A549 (cell line): ENCODE measurements at regions not wholly inside any gene's neighbourhood (a gene's known extent, or its start where the extent isn't known, plus 50 kb on each side); places are given as distances from the start of the nearest gene placed in this dataset.

ENCODE experiments used
- ATAC-seq, 2 experiments: fragments of 200-7000 bp in 1 of 2; fragments of >200 bp in 1 of 2; cut with Nextera tagmentation in 1 of 2; cut with Tn5 transposase in 1 of 2; 3 replicates each; pipeline versions ENCODE4 v1.8.0 to v1.9.1; 2018 to 2020; ENCODE audit warnings: mild to moderate bottlenecking in 1 of 2, moderate library complexity in 1 of 2
- CTCF ChIA-PET: fragments of 300-600 bp; sonication (Branson Sonifier 250); formaldehyde crosslinking; extraction: SDS; loops from one replicate; lab custom pipeline; 2021; ENCODE audit warnings: antibody characterized with exemption, inconsistent platforms; lab: Yijun Ruan, JAX
- POLR2A ChIA-PET: fragments of 350-600 bp; formaldehyde crosslinking; extraction: SDS; loops from one replicate; lab custom pipeline; 2021; ENCODE audit warnings: antibody characterized with exemption, inconsistent platforms; lab: Yijun Ruan, JAX
- DNase-seq, 2 experiments: peaks; one replicate each; pipeline versions ENCODE4 v3.0.0 to v3.0.0-alpha.2; 2011 to 2016; ENCODE audit warnings: low read depth in 1 of 2, low spot score in 1 of 2
- FAIRE-seq: peaks from 2 replicates; lab custom pipeline; 2011; peaks lifted over from hg19 to GRCh38; lab: Jason Lieb, UNC
- H3K27ac ChIP-seq, 2 experiments: fragments of >200 bp; sonication (Bioruptor Twin); formaldehyde crosslinking; 3 replicates each; pipeline ENCODE4 v1.5.1; 2016 to 2017
- H3K4me1 ChIP-seq: fragments of >200 bp; sonication (Bioruptor Twin); formaldehyde crosslinking; 3 replicates; pipeline ENCODE4 v1.6.1; 2016
- H3K4me2 ChIP-seq: fragments of >200 bp; sonication (Bioruptor Twin); formaldehyde crosslinking; 3 replicates; pipeline ENCODE4 v1.6.1; 2016
- H3K4me3 ChIP-seq: fragments of >200 bp; sonication (Bioruptor Twin); formaldehyde crosslinking; 3 replicates; pipeline ENCODE4 v1.5.1; 2016
- H3K9me3 ChIP-seq: fragments of >200 bp; sonication (Bioruptor Twin); formaldehyde crosslinking; 3 replicates; pipeline ENCODE4 v1.6.1; 2016
- BHLHE40 ChIP-seq: IDR thresholded peaks from 2 replicates; pipeline ENCODE4 v1.6.1; 2012; ENCODE audit warnings: low read depth, low read length, inconsistent platforms
- CEBPB ChIP-seq, 2 experiments: fragments of >200 bp in 1 of 2; sonication (Bioruptor Twin) in 1 of 2; formaldehyde crosslinking in 1 of 2; IDR thresholded peaks; 2 replicates each; pipeline ENCODE4 v1.6.1; 2012 to 2016
- CHD4 ChIP-seq: fragments of 200-600 bp; sonication (generic); IDR thresholded peaks from 2 replicates; pipeline ENCODE4 v1.6.1; 2016; ENCODE audit warnings: antibody characterized with exemption, mild to moderate bottlenecking, borderline replicate concordance
- EP300 ChIP-seq, 2 experiments: fragments of >200 bp; sonication (Bioruptor Twin); formaldehyde crosslinking; IDR thresholded peaks; 2 replicates in 1 of 2; 3 replicates in 1 of 2; pipeline ENCODE4 v1.6.1; 2016 to 2017
- ESRRA ChIP-seq: fragments of 150-350 bp; IDR thresholded peaks from 2 replicates; pipeline ENCODE4 v1.6.1; 2014; ENCODE audit warnings: mild to moderate bottlenecking, low read length, borderline replicate concordance
- FOXS1 ChIP-seq: fragments of 250-450 bp; sonication (Bioruptor Pico); IDR thresholded peaks from 2 replicates; pipeline ENCODE4 v1.5.0; 2020; ENCODE audit warnings: mild to moderate bottlenecking, moderate library complexity
- GATA3 ChIP-seq: IDR thresholded peaks from 2 replicates; pipeline ENCODE4 v1.6.1; 2012; ENCODE audit warnings: borderline replicate concordance
- HDAC2 ChIP-seq: fragments of 200-600 bp; sonication (generic); IDR thresholded peaks from 2 replicates; pipeline ENCODE4 v1.6.1; 2016
- HEYL ChIP-seq: fragments of 250-450 bp; sonication (Bioruptor Pico); IDR thresholded peaks from 2 replicates; pipeline ENCODE4 v1.8.0; 2021; ENCODE audit warnings: mild to moderate bottlenecking, moderate library complexity
- HOXA7 ChIP-seq: fragments of 250-450 bp; sonication (Bioruptor Pico); IDR thresholded peaks from 2 replicates; pipeline ENCODE4 v1.5.0; 2020; ENCODE audit warnings: mild to moderate bottlenecking, moderate library complexity
- JUN ChIP-seq, 2 experiments: fragments of >200 bp; sonication (Bioruptor Twin); formaldehyde crosslinking; IDR thresholded peaks; 2 replicates in 1 of 2; 3 replicates in 1 of 2; pipeline ENCODE4 v1.6.1; 2016 to 2017
- KDM5A ChIP-seq: fragments of 200-600 bp; sonication (generic); IDR thresholded peaks from 2 replicates; pipeline ENCODE4 v1.6.1; 2016; ENCODE audit warnings: antibody characterized with exemption, mild to moderate bottlenecking
- MAFK ChIP-seq: fragments of 450-650 bp; IDR thresholded peaks from 2 replicates; pipeline ENCODE4 v1.6.1; 2014; ENCODE audit not compliant: partially characterized antibody
- MAZ ChIP-seq: fragments of 150-350 bp; IDR thresholded peaks from 2 replicates; pipeline ENCODE4 v1.6.1; 2014; ENCODE audit warnings: antibody characterized with exemption, low read depth, low read length, borderline replicate concordance
- NFE2L2 ChIP-seq: fragments of 150-350 bp; conservative IDR thresholded peaks from 2 replicates; pipeline ENCODE4 v1.6.1; 2014; ENCODE audit warnings: low read length
- POLR2A ChIP-seq: IDR thresholded peaks from 2 replicates; pipeline ENCODE4 v1.6.1; 2012; ENCODE audit warnings: mild to moderate bottlenecking, low read length
- RAD21 ChIP-seq, 2 experiments: fragments of >200 bp in 1 of 2; sonication (Bioruptor Twin) in 1 of 2; formaldehyde crosslinking in 1 of 2; IDR thresholded peaks in 1 of 2; conservative IDR thresholded peaks in 1 of 2; 2 replicates in 1 of 2; 3 replicates in 1 of 2; pipeline ENCODE4 v1.6.1; 2012 to 2018; ENCODE audit warnings: inconsistent platforms in 1 of 2
- RCOR1 ChIP-seq: fragments of 150-350 bp; IDR thresholded peaks from 2 replicates; pipeline ENCODE4 v1.6.1; 2014; ENCODE audit warnings: antibody characterized with exemption, low read length, low read depth
- SMC3 ChIP-seq: fragments of >200 bp; sonication (Bioruptor Twin); formaldehyde crosslinking; IDR thresholded peaks from 3 replicates; pipeline ENCODE4 v1.6.1; 2018; ENCODE audit warnings: inconsistent platforms
- TFCP2L1 ChIP-seq: fragments of 250-450 bp; sonication (Bioruptor Pico); IDR thresholded peaks from 2 replicates; pipeline ENCODE4 v1.5.0; 2021; ENCODE audit warnings: mild to moderate bottlenecking
- ZC3H11A ChIP-seq: fragments of 450-650 bp; IDR thresholded peaks from 2 replicates; pipeline ENCODE4 v1.6.1; 2014; ENCODE audit warnings: antibody characterized with exemption, mild to moderate bottlenecking
- WGBS: methylation state at CpG from one replicate; pipeline ENCODE4 v1.1.6; 2017; ENCODE audit errors: missing lambda C conversion rate; 5-methylcytosine and 5-hydroxymethylcytosine counted together
- TF ChIP-seq, protein P1 (sequence below): fragments of >200 bp; sonication (Bioruptor Twin); formaldehyde crosslinking; IDR thresholded peaks from 3 replicates; pipeline ENCODE4 v1.6.1; 2016
- TF ChIP-seq, protein P2 (sequence below): fragments of 250-450 bp; sonication (Bioruptor Pico); IDR thresholded peaks from 2 replicates; pipeline ENCODE4 v1.5.0; 2021; ENCODE audit warnings: mild to moderate bottlenecking, moderate library complexity, borderline replicate concordance
- TF ChIP-seq, protein P3 (sequence below): fragments of 150-350 bp; IDR thresholded peaks from 2 replicates; pipeline ENCODE4 v1.6.1; 2014; ENCODE audit warnings: low read depth, mild to moderate bottlenecking, low read length
- TF ChIP-seq, protein P4 (sequence below): fragments of 200-600 bp; sonication (generic); IDR thresholded peaks from 2 replicates; pipeline ENCODE4 v1.6.1; 2016; ENCODE audit warnings: antibody characterized with exemption, mild to moderate bottlenecking, moderate library complexity
- TF ChIP-seq, protein P5 (sequence below): IDR thresholded peaks from 2 replicates; pipeline ENCODE4 v1.6.1; 2012

DNA sequence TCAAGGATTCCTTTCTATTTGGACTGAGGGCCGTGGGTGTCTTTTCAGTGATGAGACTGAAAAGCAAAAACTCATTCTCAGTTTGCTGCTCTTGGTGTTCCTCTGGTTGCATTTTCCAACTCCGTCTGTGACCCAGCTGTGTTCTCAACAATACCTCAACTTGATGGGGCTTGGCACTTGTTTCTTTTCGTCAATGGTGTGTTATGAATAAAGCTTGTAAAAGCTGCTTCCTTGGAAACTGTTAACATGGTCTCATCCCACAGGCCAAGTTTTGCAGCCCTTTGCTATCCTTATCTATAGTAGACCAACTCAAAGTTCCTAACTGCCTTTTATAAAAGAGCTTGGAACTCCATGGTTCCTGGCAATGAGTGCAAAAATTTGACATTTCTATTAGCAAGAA is 142.5 kb upstream of the UBE2E1 start:
- no peak overlapping the region for H3K4me3 ChIP-seq
- peaks cover 16% of the 10 kb centered on the region for H3K4me1 ChIP-seq
- 81% methylated on average over 3 of the region's 3 CpGs for WGBS
- DNase-seq (no peak), FAIRE-seq (no peak)
- H3K27ac ChIP-seq: no peak overlapping the region
- TF ChIP-seq EP300 (IDR thresholded peaks at IDR 0.05) (no peak), ZC3H11A (no peak), TFCP2L1 (CRISPR knock-in tag) (no peak), SMC3 (no peak), GATA3 (no peak), ESRRA (no peak), RAD21 (conservative IDR thresholded peaks at IDR 0.05 in 1 of 2, IDR thresholded peaks at IDR 0.05 in 1 of 2) (no peak), KDM5A (no peak), JUN (IDR thresholded peaks at IDR 0.05) (no peak), MAFK (no peak), BHLHE40 (no peak), NFE2L2 (no peak), HOXA7 (no peak)
- TF ChIP-seq, protein P1, sequence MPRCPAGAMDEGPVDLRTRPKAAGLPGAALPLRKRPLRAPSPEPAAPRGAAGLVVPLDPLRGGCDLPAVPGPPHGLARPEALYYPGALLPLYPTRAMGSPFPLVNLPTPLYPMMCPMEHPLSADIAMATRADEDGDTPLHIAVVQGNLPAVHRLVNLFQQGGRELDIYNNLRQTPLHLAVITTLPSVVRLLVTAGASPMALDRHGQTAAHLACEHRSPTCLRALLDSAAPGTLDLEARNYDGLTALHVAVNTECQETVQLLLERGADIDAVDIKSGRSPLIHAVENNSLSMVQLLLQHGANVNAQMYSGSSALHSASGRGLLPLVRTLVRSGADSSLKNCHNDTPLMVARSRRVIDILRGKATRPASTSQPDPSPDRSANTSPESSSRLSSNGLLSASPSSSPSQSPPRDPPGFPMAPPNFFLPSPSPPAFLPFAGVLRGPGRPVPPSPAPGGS: no peak
- TF ChIP-seq, protein P2, sequence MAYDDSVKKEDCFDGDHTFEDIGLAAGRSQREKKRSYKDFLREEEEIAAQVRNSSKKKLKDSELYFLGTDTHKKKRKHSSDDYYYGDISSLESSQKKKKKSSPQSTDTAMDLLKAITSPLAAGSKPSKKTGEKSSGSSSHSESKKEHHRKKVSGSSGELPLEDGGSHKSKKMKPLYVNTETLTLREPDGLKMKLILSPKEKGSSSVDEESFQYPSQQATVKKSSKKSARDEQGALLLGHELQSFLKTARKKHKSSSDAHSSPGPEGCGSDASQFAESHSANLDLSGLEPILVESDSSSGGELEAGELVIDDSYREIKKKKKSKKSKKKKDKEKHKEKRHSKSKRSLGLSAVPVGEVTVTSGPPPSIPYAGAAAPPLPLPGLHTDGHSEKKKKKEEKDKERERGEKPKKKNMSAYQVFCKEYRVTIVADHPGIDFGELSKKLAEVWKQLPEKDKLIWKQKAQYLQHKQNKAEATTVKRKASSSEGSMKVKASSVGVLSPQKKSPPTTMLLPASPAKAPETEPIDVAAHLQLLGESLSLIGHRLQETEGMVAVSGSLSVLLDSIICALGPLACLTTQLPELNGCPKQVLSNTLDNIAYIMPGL (CRISPR knock-in tag): no peak
- TF ChIP-seq, protein P3, sequence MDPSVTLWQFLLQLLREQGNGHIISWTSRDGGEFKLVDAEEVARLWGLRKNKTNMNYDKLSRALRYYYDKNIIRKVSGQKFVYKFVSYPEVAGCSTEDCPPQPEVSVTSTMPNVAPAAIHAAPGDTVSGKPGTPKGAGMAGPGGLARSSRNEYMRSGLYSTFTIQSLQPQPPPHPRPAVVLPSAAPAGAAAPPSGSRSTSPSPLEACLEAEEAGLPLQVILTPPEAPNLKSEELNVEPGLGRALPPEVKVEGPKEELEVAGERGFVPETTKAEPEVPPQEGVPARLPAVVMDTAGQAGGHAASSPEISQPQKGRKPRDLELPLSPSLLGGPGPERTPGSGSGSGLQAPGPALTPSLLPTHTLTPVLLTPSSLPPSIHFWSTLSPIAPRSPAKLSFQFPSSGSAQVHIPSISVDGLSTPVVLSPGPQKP: no peak
- TF ChIP-seq, protein P4, sequence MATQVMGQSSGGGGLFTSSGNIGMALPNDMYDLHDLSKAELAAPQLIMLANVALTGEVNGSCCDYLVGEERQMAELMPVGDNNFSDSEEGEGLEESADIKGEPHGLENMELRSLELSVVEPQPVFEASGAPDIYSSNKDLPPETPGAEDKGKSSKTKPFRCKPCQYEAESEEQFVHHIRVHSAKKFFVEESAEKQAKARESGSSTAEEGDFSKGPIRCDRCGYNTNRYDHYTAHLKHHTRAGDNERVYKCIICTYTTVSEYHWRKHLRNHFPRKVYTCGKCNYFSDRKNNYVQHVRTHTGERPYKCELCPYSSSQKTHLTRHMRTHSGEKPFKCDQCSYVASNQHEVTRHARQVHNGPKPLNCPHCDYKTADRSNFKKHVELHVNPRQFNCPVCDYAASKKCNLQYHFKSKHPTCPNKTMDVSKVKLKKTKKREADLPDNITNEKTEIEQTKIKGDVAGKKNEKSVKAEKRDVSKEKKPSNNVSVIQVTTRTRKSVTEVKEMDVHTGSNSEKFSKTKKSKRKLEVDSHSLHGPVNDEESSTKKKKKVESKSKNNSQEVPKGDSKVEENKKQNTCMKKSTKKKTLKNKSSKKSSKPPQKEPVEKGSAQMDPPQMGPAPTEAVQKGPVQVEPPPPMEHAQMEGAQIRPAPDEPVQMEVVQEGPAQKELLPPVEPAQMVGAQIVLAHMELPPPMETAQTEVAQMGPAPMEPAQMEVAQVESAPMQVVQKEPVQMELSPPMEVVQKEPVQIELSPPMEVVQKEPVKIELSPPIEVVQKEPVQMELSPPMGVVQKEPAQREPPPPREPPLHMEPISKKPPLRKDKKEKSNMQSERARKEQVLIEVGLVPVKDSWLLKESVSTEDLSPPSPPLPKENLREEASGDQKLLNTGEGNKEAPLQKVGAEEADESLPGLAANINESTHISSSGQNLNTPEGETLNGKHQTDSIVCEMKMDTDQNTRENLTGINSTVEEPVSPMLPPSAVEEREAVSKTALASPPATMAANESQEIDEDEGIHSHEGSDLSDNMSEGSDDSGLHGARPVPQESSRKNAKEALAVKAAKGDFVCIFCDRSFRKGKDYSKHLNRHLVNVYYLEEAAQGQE: no peak
- TF ChIP-seq, protein P5, sequence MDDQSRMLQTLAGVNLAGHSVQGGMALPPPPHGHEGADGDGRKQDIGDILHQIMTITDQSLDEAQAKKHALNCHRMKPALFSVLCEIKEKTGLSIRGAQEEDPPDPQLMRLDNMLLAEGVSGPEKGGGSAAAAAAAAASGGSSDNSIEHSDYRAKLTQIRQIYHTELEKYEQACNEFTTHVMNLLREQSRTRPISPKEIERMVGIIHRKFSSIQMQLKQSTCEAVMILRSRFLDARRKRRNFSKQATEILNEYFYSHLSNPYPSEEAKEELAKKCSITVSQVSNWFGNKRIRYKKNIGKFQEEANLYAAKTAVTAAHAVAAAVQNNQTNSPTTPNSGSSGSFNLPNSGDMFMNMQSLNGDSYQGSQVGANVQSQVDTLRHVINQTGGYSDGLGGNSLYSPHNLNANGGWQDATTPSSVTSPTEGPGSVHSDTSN: no peak
- TF ChIP-seq, all 56 proteins: peak for 0
- ATAC-seq: no peak
- Histone ChIP-seq H3K9me3 (no peaks in the 10 kb centered on the region), H3K4me2 (no peak overlapping the region)
- ChIA-PET POLR2A (no interaction called here), CTCF (no interaction called here)

DNA sequence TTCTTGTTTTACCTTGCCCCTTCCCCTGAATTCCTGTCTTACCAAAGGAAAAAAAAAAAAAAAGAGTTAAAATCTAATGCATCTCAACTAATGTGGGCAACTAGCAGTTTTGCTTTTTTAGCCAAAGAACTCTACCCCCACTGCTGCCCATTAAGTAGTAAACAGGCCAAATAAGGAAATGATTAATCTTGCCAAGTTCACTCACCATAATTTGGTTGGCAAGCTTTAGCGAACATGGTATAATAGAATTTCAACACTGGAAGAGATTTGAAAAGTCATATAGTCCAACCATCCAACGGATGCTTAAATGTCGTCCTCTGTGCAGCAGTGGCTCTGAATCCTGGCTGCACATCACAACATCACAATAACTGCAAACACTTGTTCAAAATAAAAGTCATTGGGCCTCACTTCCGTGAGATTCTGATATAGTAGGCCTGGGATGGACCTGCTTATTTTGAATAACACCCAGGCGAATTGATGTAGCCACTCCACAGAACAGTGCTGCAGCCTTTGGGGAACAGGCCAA is 142.0 kb upstream of the UBE2E1 start:
- Histone ChIP-seq H3K4me3 (no peak overlapping the region), H3K4me2 (no peak overlapping the region), H3K27ac (peak overlapping the region in 1 of 2 experiments; percentile 16; a peak in 1 of 6 replicates), H3K9me3 (no peaks in the 10 kb centered on the region), H3K4me1 (peaks cover 19% of the 10 kb centered on the region)
- ChIA-PET POLR2A (no interaction called here), CTCF (no interaction called here)
- ATAC-seq: no peak
- 88% methylated on average over 5 of the region's 5 CpGs for WGBS
- no peak for FAIRE-seq
- DNase-seq: no peak
- no peak for TF ChIP-seq SMC3
- TF ChIP-seq FOXS1: no peak
- TF ChIP-seq HDAC2: no peak
- TF ChIP-seq KDM5A: no peak
- TF ChIP-seq CEBPB (IDR thresholded peaks at IDR 0.05): no peak
- TF ChIP-seq CHD4: no peak
- TF ChIP-seq POLR2A: no peak
- no peak for TF ChIP-seq MAZ
- no peak for TF ChIP-seq RCOR1
- TF ChIP-seq, protein P4: no peak
- TF ChIP-seq HEYL: no peak
- TF ChIP-seq ESRRA: no peak
- no peak for TF ChIP-seq RAD21 (conservative IDR thresholded peaks at IDR 0.05 in 1 of 2, IDR thresholded peaks at IDR 0.05 in 1 of 2)
